ENCODE measurements at regions not wholly inside any gene's neighbourhood (a gene's known extent, or its start where the extent isn't known, plus 50 kb on each side); places are given as distances from the start of the nearest gene placed in this dataset.

DNA sequence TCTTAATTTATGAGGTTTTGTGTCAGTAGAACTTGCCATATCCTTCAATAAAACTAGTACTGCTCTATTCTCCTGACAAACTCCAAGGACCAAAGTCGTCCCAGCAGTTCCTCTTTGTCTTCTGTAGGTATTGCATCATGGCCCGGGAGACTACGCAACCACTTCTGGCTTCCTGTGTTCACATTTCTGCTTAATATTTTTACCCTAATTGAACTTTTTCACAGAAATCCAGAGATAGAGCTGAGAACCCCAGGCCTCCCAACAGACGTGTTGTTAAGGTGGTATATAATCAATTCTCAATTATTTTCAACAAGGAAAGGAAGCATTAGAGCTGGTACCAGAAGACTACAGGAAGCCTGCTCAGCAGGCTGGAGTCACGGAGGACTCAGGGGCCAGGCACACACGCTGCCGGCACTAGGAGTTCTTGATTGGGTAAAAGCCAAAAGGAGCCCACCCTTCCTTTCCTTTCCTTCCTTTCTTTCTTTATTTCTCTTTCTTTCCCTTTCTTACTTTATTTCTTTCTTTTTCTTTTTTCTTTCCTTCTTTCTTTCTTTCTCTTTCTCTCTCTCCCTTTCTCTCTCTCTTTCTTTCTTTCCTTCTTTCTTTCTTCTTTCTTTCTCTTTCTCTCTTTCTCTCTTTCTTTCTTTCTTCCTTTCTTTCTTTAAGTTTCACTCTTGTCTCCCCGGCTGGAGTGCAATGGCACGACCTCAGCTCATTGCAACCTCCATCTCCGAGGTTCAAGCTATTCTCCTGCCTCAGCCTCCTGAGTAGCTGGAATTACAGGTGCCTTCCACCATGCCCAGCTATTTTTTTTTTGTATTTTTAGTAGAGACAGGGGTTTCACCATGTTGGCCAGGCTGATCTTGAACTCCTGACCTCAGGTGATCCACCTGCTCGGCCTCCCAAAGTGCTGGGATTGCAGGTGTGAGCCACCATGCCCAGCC lies 173.7 kb downstream of the ZBTB18 start:
- no peak for DNase-seq

GRCh38 chr1:244226435-244226834 lies 175.4 kb downstream of the ZBTB18 start:
- DNase-seq: no peak

DNA sequence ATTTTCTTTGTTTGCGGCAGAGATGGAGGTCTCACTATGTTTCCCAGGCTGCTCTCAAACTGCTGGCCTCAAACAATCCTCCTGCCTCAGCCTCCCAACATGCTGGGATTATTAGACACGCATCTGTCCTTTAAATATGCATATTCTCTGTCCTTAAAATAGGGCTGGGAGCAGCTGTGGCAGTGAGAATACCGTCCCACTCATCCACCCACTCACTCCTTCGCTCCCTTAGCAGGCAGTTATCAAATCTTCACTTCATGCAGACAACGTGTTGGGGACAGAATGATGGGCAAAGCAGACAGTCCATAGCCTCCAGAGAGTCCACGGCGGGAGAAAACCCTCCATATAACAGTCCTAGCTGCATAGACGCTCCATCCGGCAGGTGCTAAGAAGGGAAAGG lies 179.4 kb downstream of the ZBTB18 start:
- no peak for DNase-seq

- no peak for DNase-seq
Observed at GRCh38 chr1:244231193-244231571, 180.1 kb downstream of the ZBTB18 start.

DNA sequence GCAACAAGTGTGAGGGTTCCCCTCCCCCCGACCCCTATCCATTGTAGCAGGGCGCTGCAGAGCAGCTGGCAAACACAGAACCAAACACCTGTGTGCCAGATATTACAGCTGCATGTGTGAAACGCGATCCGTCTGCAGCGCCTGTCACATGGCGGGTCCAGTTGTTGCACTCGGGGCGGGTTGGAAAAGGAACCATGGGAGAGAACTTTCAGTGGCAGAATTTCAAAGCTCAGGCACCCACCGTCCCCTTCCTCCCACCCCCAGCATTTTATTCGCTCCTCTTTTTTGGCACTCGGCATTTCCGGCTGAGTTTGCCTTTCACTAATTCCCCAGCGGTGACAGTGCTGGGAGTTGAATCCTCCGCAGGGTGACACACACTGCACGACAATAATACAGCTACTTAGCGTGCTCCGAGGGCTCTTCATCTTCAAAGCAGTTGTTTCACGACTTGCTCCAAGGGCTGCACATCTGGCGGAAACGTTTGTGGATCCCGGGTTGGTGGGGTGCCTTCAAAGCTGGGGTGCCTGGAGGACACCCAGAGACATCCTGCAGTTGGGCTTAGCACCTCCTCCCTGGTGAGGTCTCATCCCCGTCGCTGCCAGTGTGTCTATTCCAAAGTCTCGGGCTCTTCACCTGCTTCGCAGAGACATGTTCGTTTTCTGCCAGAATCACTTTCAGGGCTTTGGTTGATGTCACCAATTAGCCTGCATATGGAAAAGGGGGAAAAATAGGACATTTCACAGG lies 180.7 kb downstream of the ZBTB18 start:
- peak; percentile 84 for DNase-seq

DNA sequence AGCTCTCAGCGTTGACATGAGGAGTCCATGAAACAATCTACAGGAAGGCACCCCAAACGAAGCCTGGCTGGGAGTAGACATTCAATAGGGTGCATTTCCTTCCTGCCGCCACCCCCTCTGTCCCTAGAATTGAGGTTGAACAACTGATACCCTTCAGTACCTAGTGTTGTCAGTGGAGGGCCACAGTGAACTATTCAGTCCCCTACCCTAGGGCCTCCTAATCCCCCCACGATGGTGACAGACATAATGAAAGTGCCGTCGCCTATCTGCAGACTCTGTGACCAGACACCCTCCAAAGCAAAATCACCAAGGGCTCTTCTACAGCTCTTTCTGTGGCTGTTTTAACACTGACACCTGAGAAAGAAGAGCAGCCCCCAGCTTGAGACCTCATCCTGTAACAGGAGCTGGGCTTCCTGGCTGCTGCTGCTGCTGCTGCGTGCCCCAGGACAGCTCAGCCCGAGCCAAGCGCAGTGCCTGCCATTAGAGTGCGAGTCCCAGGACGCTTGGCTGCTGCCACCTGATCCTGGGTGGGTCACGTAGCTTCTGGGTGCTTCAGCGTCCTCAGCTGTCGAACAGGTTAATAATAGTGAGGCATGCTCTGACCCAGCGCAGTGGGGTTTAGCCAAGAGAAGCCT lies 183.0 kb downstream of the ZBTB18 start:
- peak; percentile 53 for DNase-seq

GRCh38 chr1:244235157-244235556 lies 184.1 kb downstream of the ZBTB18 start:
- DNase-seq: no peak

DNA sequence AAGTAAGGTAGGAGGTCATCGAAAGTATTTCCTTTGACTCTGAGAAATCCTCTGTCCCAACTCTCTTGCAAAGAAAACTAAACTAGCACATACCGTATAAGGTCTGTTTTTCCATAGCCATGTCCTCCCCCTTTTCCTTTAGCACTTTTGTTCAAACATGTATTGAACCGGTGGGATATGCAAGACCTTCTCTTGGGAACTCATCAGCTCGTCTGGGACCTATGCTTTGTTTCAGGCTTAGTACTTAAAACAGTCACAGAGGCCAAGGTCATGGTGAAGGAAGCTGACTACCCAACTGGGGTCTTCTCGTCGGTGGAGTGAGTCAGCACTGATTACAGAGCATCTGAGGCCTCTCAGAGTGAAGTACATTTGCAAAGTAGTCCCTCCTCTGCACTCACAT lies 185.0 kb downstream of the ZBTB18 start:
- DNase-seq: no peak

DNA sequence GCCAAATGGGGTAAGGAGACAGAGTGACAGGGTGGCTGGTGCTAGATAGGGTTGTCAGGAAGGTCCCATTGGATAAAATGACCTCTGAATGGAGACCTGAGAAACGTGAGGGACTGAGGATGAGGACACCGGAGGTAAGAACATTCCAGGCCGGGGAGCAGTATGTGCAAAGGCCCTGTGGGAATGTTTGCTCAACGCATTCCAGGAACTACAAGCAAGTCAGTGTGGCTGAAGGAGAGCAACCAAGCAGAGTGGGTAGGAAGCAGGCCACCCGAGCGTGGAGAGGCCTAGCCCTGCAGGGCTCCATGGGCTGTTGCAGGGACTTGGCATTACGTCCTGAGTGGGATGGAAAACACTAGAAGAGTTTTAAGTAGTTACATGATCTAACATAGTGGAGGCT lies 185.6 kb downstream of the ZBTB18 start:
- DNase-seq: no peak

- DNase-seq: no peak
Observed at GRCh38 chr1:244237445-244237844, 186.4 kb downstream of the ZBTB18 start.

- DNase-seq: no peak
Observed at GRCh38 chr1:244239261-244239770, 188.2 kb downstream of the ZBTB18 start.

GRCh38 chr1:244241438-244241837 lies 190.4 kb downstream of the ZBTB18 start:
- no peak for DNase-seq

DNA sequence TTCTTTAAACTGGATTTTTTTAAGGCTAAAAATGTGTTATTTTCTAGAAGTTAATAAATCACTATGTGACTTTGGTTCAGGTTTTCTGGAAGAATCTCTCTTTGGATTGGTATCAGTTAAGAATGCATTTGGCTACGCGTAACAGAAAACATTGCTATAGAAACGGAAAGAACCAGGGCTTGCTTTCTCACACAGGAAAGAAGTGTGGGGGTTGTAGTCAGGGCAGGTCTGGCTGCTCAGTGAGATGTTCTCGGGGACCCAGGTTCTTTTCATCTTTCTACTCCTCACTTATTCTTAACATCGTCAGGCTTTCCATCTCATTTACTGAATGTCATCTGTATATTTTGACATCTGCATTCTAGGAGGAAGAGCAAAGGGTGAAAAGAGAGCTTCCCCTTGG lies 191.4 kb downstream of the ZBTB18 start:
- no peak for DNase-seq

DNA sequence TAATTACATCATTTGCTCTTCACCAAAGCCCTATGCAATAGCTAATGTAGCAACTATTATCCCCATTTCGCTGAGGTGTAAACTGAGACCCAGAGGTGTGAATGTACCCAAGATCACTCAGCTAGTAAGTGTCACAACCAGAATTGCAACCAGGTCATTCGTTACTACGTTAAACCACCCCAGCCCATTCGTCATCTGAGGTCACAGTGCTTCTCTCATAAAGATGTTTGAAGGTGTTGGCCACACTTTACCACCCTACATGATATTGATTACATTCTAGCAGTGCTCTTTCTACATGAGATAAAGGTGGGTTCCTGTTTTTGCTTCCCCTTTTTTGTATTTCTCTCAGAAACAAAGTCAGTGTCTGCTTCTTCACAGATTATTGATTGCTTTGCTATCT lies 195.3 kb downstream of the ZBTB18 start:
- DNase-seq: no peak

DNA sequence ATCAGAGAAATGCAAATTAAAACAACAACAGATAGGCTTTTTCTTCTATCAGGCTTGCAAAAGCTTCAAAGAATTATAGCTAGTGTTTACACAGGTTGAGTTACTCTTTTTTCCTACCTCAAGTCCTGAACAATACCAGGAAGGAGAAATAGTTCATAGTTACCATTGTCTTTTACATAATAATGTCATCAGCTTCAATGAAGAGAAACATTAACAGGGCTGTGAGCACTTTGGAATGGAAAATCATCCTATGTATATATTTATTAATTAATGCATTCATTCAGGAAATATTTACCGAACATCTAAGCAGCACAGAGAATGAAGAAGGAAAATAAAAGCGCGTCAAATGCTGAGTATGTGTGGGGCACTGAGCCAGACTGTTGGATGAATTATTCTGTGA lies 197.3 kb downstream of the ZBTB18 start:
- DNase-seq: no peak

GRCh38 chr1:244252211-244252610 lies 199.5 kb downstream of the ADSS2 start:
- no peak for DNase-seq

DNA sequence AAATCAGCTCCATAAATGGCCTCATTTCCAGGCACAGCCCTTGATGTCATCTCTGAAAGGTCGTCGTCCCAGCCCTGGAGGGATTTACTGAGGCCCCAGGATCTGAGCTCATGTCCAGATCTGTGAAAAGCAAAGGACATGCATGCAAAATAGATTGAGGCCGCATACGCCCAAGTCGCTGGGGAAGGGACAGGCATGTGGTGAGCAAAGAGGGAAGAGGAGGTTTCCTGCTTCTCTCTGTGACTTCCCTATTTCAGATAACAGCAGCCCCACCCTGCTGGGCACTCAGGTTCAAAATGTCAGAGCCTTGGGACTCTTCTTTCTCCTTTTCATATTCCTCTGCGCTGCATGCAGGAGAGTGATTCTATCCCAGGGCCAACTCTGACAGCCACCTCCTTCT lies 197.2 kb downstream of the ADSS2 start:
- DNase-seq: no peak

DNA sequence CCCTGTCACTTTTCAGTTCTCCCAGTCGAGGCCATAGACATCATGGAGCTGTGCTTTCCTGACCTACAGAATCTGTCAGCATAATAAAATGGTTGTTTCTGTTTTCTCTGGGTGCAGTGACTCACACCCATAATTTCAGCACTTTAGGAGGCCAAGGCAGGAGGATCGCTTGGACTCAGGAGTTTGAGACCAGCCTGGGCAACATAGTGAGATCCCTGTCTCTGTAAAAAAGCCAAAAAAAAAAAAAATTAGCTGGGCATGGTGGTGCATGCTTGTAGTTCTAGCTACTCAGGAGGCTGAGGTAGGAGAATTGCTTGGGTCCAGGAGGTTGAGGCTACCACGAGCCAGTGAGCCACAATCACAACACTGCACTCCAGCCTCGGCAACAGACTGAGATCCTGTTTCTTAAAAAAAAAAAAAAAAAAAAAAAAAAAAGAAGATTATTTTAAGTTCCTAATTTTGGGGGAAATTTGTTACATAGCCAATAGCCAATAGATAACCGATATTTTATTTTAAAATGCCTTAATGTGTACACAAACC lies 196.2 kb downstream of the ADSS2 start:
- DNase-seq: no peak

DNA sequence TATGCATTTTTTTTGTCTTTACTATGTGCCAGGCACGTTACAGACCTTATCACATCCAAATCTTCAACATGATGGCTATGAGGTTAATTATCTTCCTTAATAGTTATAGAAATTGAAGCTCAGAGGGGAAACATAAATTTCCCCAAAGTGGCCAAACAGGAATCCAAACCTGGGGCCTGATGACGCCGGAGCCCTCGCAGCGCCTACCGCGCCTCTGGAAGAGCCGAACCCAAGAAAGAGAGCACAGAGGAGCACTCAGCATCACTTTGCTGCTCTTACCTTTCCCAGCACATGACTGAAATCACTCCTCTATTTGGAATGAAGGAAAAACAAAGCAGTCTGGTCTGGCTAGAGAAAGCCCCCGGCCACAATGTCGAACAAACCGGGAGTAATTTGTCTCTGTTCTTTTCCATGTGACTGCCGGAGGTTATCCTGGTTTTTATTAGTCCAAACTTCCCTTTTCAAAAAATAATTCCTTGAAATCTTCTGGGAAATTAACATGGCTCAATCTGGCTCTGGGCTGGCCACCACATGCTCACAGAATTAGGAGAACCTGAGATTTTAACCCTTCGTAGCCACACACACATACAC lies 195.5 kb downstream of the ADSS2 start:
- no peak for DNase-seq

GRCh38 chr1:244264163-244264562 lies 187.5 kb downstream of the ADSS2 start:
- DNase-seq: no peak

DNA sequence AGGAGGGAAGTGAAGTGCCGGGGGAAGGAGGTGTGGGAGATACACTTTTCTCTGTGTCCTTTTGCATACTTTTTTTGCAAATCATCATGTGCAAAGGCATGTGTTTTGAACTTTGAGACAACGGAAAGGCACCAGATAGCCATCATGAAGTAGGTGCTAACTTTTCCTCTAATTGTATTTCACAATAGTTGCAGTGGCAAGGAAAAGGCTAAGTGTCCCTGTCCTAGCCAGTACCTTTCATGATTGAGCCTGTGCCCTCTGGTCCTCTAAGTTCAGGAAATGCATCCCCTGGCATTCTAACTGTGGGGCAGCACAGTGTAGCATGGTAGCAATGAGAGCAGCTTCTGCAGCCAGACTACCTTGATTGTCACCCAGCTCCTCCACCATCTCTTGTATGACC lies 186.2 kb downstream of the ADSS2 start:
- no peak for DNase-seq

- no peak for DNase-seq
Observed at GRCh38 chr1:244269169-244269568, 182.5 kb downstream of the ADSS2 start.

DNA sequence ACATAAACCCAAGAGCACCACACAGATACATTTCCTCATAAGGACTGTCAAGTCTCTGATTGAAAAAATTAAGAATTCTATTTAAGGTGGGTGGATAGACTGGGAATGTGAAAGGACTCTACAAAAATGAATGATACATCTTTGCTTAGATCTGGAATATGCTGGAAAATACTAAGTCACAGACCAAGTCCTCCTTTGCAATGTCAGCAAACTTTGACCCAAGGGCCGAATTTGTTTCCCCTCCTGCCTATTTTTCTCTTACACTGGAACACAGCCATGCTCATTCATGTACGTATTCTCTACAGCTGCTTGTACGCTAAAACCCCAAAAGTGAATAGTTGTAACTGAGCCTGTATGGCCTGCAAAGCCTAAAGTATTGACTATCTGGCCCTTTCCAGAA lies 180.7 kb downstream of the ADSS2 start:
- DNase-seq: no peak
